Activated naive CD4-positive, alpha-beta T cell treated with anti-CD3 and anti-CD28 coated beads for 36 hours (primary cell): ENCODE measurements at regions not wholly inside any gene's neighbourhood (a gene's known extent, or its start where the extent isn't known, plus 50 kb on each side); places are given as distances from the start of the nearest gene placed in this dataset.

Experiments used
- CTCF ChIA-PET: fragments of 350-600 bp; sonication (Branson Sonifier 250); formaldehyde crosslinking; loops from one replicate; lab custom pipeline; 2021; ENCODE audit warnings: antibody characterized with exemption; lab: Charles Lee
- DNase-seq: peaks from one replicate; pipeline ENCODE4 v3.0.0-alpha.2; 2020
- H3K27ac Mint-ChIP-seq: one replicate; pipeline ENCODE4 v1.8.0; 2021; ENCODE audit warnings: mild to moderate bottlenecking, mixed read lengths
- H3K27me3 Mint-ChIP-seq: one replicate; pipeline ENCODE4 v1.8.0; 2021; ENCODE audit warnings: low read depth, mixed read lengths
- H3K36me3 Mint-ChIP-seq: one replicate; pipeline ENCODE4 v1.8.0; 2021; ENCODE audit warnings: low read depth, mixed read lengths
- H3K4me1 Mint-ChIP-seq: one replicate; pipeline ENCODE4 v1.8.0; 2021; ENCODE audit warnings: low read depth, mixed read lengths
- H3K4me3 Mint-ChIP-seq: one replicate; pipeline ENCODE4 v1.8.0; 2021; ENCODE audit warnings: mild to moderate bottlenecking, moderate library complexity, mixed read lengths
- H3K9me3 Mint-ChIP-seq: one replicate; pipeline ENCODE4 v1.8.0; 2021; ENCODE audit warnings: mixed read lengths
- intact Hi-C: fragments of 100-400 bp; cut with micrococcal nuclease; formaldehyde crosslinking; loops from one replicate; pipeline ENCODE4 v1.15.1; 2023

GRCh38 chr4:115780268-115780667, 666.8 kb upstream of the NDST4 start:
- intact Hi-C loops, result no loop called here
- no peaks in the 10 kb centered on the region for H3K36me3 Mint-ChIP-seq
- H3K9me3 Mint-ChIP-seq, result no peaks in the 10 kb centered on the region
- DNase-seq, result no peak
- no peak overlapping the region for H3K27ac Mint-ChIP-seq
- H3K27me3 Mint-ChIP-seq, result no peaks in the 10 kb centered on the region
- CTCF ChIA-PET, result no interaction called here
- no peak overlapping the region for H3K4me3 Mint-ChIP-seq
- no peaks in the 10 kb centered on the region for H3K4me1 Mint-ChIP-seq

DNA sequence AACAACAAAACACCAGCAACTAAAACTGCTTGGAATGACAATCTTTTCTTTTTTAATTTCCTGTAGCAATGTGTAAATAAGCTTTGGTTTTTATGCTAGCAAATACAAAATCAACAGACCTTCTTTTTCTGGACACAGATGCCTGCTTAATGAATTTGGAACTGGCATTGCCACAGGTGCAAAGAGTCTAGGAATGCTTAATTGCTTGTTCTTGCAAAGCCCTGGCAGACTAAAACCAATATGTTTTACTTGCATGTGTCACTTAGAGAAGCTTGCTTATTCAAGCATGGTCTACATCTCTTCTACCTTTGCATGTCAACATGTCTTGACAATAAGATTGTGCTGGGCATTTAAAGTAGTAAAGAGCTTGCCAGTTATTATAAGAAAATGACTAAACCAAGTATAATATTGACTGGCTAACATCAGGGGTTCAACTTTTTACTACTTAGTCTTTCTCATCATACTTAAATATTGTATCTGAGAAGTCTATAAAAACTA, 656.7 kb upstream of the NDST4 start:
- CTCF ChIA-PET, result interaction anchor here (0.6 kb wide), 1 partner anchor 1284 kb away, joined by 3 read pairs; no protein-coding TSS in a partner anchor

GRCh38 chr4:115769396-115769795, 656.0 kb upstream of the NDST4 start:
- no peak for DNase-seq
- CTCF ChIA-PET, result interaction anchor here (0.6 kb wide), 1 partner anchor 1283 kb away, joined by 3 read pairs; no protein-coding TSS in a partner anchor
- Mint-ChIP-seq H3K4me1 (no peaks in the 10 kb centered on the region), H3K36me3 (no peaks in the 10 kb centered on the region), H3K27ac (no peak overlapping the region), H3K4me3 (no peak overlapping the region), H3K9me3 (no peaks in the 10 kb centered on the region), H3K27me3 (no peaks in the 10 kb centered on the region)
- intact Hi-C loops, result no loop called here

More for the DNA sequence above, 656.7 kb upstream of the NDST4 start:
- no peak for DNase-seq
- Mint-ChIP-seq H3K27me3 (no peaks in the 10 kb centered on the region), H3K27ac (no peak overlapping the region), H3K36me3 (no peaks in the 10 kb centered on the region), H3K4me1 (no peaks in the 10 kb centered on the region), H3K9me3 (no peaks in the 10 kb centered on the region), H3K4me3 (no peak overlapping the region)
- intact Hi-C loops, result no loop called here

GRCh38 chr4:115763051-115763450, 649.6 kb upstream of the NDST4 start:
- DNase-seq, result no peak
- no peaks in the 10 kb centered on the region for H3K27me3 Mint-ChIP-seq
- H3K27ac Mint-ChIP-seq, result no peak overlapping the region
- intact Hi-C loops, result no loop called here
- H3K36me3 Mint-ChIP-seq, result no peaks in the 10 kb centered on the region
- H3K4me3 Mint-ChIP-seq, result no peak overlapping the region
- CTCF ChIA-PET, result no interaction called here
- no peaks in the 10 kb centered on the region for H3K4me1 Mint-ChIP-seq
- peaks cover 2% of the 10 kb centered on the region for H3K9me3 Mint-ChIP-seq

DNA sequence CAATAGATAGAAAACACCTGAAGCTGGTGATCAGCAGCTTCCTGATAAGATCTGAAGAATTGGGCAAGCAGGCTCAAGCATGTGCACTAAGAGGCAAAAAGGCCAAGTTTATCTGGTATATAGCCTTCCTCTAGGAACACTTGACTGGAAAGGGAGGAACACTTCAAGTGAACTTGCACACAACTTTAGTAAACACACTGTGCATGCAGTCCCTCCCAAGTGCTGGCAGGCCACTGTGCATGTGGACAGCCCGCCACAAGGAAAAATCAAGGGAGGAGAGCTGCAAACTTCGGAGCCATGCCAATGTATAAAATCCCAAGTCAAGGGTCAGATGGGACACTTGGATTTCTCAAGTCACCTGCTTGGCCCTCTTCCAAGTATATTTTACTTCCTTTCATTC, 645.8 kb upstream of the NDST4 start:
- Mint-ChIP-seq H3K27me3 (no peaks in the 10 kb centered on the region), H3K4me3 (no peak overlapping the region), H3K27ac (no peak overlapping the region), H3K36me3 (no peaks in the 10 kb centered on the region), H3K9me3 (peaks cover 6% of the 10 kb centered on the region), H3K4me1 (no peaks in the 10 kb centered on the region)
- CTCF ChIA-PET, result no interaction called here
- no peak for DNase-seq
- intact Hi-C loops, result no loop called here

- Mint-ChIP-seq H3K27ac (no peak overlapping the region), H3K4me3 (no peak overlapping the region), H3K36me3 (no peaks in the 10 kb centered on the region), H3K4me1 (no peaks in the 10 kb centered on the region), H3K9me3 (peaks cover 13% of the 10 kb centered on the region), H3K27me3 (no peaks in the 10 kb centered on the region)
- intact Hi-C loops, result no loop called here
- no peak for DNase-seq
- CTCF ChIA-PET, result no interaction called here
Observed at GRCh38 chr4:115749404-115749803, 636.0 kb upstream of the NDST4 start.

GRCh38 chr4:115740806-115741205, 627.4 kb upstream of the NDST4 start:
- no peak overlapping the region for H3K27ac Mint-ChIP-seq
- CTCF ChIA-PET, result no interaction called here
- no peaks in the 10 kb centered on the region for H3K36me3 Mint-ChIP-seq
- peaks cover 2% of the 10 kb centered on the region for H3K9me3 Mint-ChIP-seq
- intact Hi-C loops, result no loop called here
- DNase-seq, result no peak
- no peak overlapping the region for H3K4me3 Mint-ChIP-seq
- no peaks in the 10 kb centered on the region for H3K27me3 Mint-ChIP-seq
- H3K4me1 Mint-ChIP-seq, result no peaks in the 10 kb centered on the region

DNA sequence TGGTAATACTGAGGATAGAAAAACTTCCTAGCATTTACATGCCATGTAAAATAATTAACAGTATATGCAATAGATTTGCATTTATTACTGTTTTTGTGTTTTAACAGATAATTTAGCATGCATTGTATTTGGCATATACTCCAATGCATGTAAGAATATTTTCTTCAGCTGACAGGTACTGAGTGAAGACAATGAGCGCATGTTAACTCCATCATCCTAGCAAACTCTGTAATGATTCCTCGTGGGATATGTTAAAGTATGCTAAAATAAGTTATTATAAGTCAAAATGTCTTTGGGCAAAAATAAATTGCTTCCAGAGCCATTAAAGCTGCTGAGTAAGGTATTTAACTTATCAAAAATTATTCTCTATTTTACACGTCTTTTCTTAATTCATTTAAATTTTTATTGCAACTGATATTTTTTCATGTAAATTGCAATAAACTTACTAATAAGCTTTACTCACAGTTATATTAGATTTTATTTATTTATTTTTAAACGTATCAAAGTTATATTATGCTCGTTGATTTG, 616.4 kb upstream of the NDST4 start:
- intact Hi-C loops, result no loop called here
- CTCF ChIA-PET, result no interaction called here
- H3K9me3 Mint-ChIP-seq, result peaks cover 5% of the 10 kb centered on the region
- no peak overlapping the region for H3K27ac Mint-ChIP-seq
- H3K4me1 Mint-ChIP-seq, result no peaks in the 10 kb centered on the region
- no peaks in the 10 kb centered on the region for H3K36me3 Mint-ChIP-seq
- no peak overlapping the region for H3K4me3 Mint-ChIP-seq
- no peaks in the 10 kb centered on the region for H3K27me3 Mint-ChIP-seq
- no peak for DNase-seq

- H3K27me3 Mint-ChIP-seq, result no peaks in the 10 kb centered on the region
- peaks cover 5% of the 10 kb centered on the region for H3K9me3 Mint-ChIP-seq
- no peak overlapping the region for H3K4me3 Mint-ChIP-seq
- H3K36me3 Mint-ChIP-seq, result no peaks in the 10 kb centered on the region
- no peak for DNase-seq
- no peak overlapping the region for H3K27ac Mint-ChIP-seq
- CTCF ChIA-PET, result no interaction called here
- intact Hi-C loops, result no loop called here
- no peaks in the 10 kb centered on the region for H3K4me1 Mint-ChIP-seq
Observed at GRCh38 chr4:115723621-115724020, 610.2 kb upstream of the NDST4 start.

DNA sequence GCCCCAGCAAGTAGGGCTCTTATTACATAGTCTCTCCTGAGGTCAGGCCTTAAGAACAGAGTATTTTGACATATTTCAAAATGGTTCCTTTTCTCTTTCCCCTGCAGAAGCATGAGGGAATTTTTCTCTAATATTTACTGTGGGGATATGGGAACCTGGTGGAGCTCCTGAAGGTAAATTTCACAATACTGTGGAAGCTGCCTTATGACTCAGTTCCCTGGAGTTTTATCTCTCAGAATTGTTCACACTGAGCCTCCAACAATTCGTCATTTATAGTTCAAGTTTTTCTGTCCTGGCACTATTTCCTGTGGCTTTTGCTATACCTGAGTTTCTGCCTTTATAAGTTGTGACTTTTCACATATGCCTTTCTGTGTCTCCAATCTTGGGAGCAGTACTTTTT, 607.2 kb upstream of the NDST4 start:
- H3K4me1 Mint-ChIP-seq, result no peaks in the 10 kb centered on the region
- peaks cover 3% of the 10 kb centered on the region for H3K9me3 Mint-ChIP-seq

DNA sequence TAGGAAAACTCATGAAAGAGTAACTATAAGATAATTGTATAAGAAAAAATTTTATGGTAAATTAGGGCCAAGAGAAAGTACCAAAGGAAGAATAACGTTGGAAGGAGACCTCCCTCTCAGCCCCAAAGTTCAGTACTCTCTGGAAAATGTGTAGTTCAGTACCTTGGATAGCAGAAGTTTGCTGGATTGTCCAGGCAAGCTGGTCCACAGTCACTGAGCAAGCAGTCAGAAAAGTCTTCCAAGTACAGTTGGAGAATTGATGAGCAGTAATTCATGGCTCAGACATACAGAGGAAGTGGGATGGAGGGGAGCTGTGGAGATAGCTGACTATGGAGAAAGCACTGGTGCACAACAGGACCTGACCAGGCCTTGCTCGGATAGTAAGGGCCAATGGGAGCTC, 598.2 kb upstream of the NDST4 start:
- no peak for DNase-seq
- intact Hi-C loops, result no loop called here
- H3K9me3 Mint-ChIP-seq, result peaks cover 8% of the 10 kb centered on the region
- no peaks in the 10 kb centered on the region for H3K4me1 Mint-ChIP-seq
- H3K4me3 Mint-ChIP-seq, result no peak overlapping the region
- CTCF ChIA-PET, result no interaction called here
- H3K27ac Mint-ChIP-seq, result no peak overlapping the region
- no peaks in the 10 kb centered on the region for H3K36me3 Mint-ChIP-seq
- no peaks in the 10 kb centered on the region for H3K27me3 Mint-ChIP-seq

More for the DNA sequence above, 607.2 kb upstream of the NDST4 start:
- no peak for DNase-seq
- H3K27me3 Mint-ChIP-seq, result no peaks in the 10 kb centered on the region
- no peak overlapping the region for H3K27ac Mint-ChIP-seq
- CTCF ChIA-PET, result no interaction called here
- no peaks in the 10 kb centered on the region for H3K36me3 Mint-ChIP-seq
- no peak overlapping the region for H3K4me3 Mint-ChIP-seq
- intact Hi-C loops, result no loop called here

DNA sequence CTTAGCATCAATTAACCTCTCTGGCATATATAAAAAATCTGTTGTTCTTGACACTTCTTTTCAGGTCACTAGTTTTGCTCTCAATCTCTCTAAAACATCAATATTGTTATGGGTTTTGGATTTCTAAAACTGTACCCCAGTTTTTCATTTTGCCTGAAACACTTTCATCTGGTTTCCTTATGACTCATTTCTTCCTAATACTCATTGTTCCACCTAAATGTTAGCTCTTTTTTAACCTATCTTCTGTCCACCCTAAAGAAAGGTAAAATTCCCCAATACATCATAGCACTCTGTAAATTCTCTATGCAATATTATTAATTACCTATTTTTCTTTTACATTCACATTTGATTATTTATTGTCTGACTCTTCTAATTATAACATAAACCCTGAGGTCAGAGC, 575.5 kb upstream of the NDST4 start:
- H3K36me3 Mint-ChIP-seq, result no peaks in the 10 kb centered on the region
- intact Hi-C loops, result no loop called here
- H3K27ac Mint-ChIP-seq, result no peak overlapping the region
- H3K9me3 Mint-ChIP-seq, result peaks cover 2% of the 10 kb centered on the region
- no peaks in the 10 kb centered on the region for H3K4me1 Mint-ChIP-seq
- no peak for DNase-seq
- CTCF ChIA-PET, result no interaction called here
- no peaks in the 10 kb centered on the region for H3K27me3 Mint-ChIP-seq
- no peak overlapping the region for H3K4me3 Mint-ChIP-seq

- H3K4me3 Mint-ChIP-seq, result no peak overlapping the region
- intact Hi-C loops, result no loop called here
- H3K27ac Mint-ChIP-seq, result no peak overlapping the region
- no peaks in the 10 kb centered on the region for H3K27me3 Mint-ChIP-seq
- H3K9me3 Mint-ChIP-seq, result peaks cover 2% of the 10 kb centered on the region
- no peaks in the 10 kb centered on the region for H3K36me3 Mint-ChIP-seq
- CTCF ChIA-PET, result no interaction called here
- DNase-seq, result no peak
- H3K4me1 Mint-ChIP-seq, result no peaks in the 10 kb centered on the region
Observed at GRCh38 chr4:115687052-115687755, 573.8 kb upstream of the NDST4 start.
